GM20000 (cell line): ENCODE measurements at regions not wholly inside any gene's neighbourhood (a gene's known extent, or its start where the extent isn't known, plus 50 kb on each side); places are given as distances from the start of the nearest gene placed in this dataset.

Experiments
- DNase-seq: peaks from one replicate; pipeline ENCODE4 v3.0.0; 2012; ENCODE audit warnings: low spot score
- CTCF ChIP-seq: IDR thresholded peaks from 2 replicates; pipeline ENCODE4 v1.5.1; 2012; ENCODE audit warnings: mild to moderate bottlenecking, control low read depth; ENCODE audit errors: extremely low read depth, missing control alignments

- TF ChIP-seq CTCF: no peak
- no peak for DNase-seq
Observed at GRCh38 chr2:207399301-207399700, 130.5 kb upstream of the CREB1 start.

- no peak for TF ChIP-seq CTCF
- DNase-seq: no peak
Observed at GRCh38 chr2:207401338-207401737, 128.4 kb upstream of the CREB1 start.

- TF ChIP-seq CTCF: no peak
- no peak for DNase-seq
Observed at GRCh38 chr2:207403141-207403540, 126.6 kb upstream of the CREB1 start.

- no peak for DNase-seq
- TF ChIP-seq CTCF: no peak
Observed at GRCh38 chr2:207403950-207404349, 125.8 kb upstream of the CREB1 start.

GRCh38 chr2:207405150-207405549, 124.6 kb upstream of the CREB1 start:
- no peak for DNase-seq
- no peak for TF ChIP-seq CTCF

- DNase-seq: no peak
- TF ChIP-seq CTCF: no peak
Observed at GRCh38 chr2:207408086-207408794, 121.5 kb upstream of the CREB1 start.

GRCh38 chr2:207409517-207409916, 120.2 kb upstream of the CREB1 start:
- no peak for DNase-seq
- no peak for TF ChIP-seq CTCF
